Lower leg skin (tissue), 3 donors: ENCODE measurements at regions not wholly inside any gene's neighbourhood (a gene's known extent, or its start where the extent isn't known, plus 50 kb on each side); places are given as distances from the start of the nearest gene placed in this dataset.

Experiments
- POLR2A ChIP-seq, 2 donors: fragments of 450-650 bp; IDR thresholded peaks; one replicate each; pipeline ENCODE4 v1.6.1; 2016 to 2017; ENCODE audit warnings: antibody characterized with exemption in 2 of 2, mild to moderate bottlenecking in 1 of 2, moderate library complexity in 1 of 2
- TF ChIP-seq, protein P1 (sequence below), 3 donors: fragments of 450-650 bp; IDR thresholded peaks; one replicate each; pipeline ENCODE4 v1.5.1; 2016; ENCODE audit warnings: antibody characterized with exemption in 3 of 3, mild to moderate bottlenecking in 3 of 3, moderate library complexity in 2 of 3

DNA sequence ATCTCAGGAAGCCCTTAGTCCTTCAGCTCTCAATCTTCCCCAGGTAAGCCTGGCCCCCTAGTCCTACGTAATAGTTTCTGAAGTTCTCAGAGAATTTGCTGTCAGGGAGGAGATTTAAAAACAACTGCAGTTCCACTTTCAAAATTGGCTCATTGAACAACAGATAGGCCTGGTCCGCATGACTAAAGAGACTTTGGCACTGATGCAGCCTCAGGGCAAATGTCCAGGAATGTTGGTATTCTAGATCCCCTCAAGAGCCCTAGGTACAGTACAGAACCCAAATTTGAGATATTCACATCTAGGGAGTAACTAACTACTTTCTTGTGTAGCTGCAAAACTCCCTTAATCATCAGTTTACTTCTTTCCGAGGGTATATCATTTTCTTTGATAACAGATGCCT lies 162.8 kb downstream of the GABRG2 start:
- TF ChIP-seq, protein P1, sequence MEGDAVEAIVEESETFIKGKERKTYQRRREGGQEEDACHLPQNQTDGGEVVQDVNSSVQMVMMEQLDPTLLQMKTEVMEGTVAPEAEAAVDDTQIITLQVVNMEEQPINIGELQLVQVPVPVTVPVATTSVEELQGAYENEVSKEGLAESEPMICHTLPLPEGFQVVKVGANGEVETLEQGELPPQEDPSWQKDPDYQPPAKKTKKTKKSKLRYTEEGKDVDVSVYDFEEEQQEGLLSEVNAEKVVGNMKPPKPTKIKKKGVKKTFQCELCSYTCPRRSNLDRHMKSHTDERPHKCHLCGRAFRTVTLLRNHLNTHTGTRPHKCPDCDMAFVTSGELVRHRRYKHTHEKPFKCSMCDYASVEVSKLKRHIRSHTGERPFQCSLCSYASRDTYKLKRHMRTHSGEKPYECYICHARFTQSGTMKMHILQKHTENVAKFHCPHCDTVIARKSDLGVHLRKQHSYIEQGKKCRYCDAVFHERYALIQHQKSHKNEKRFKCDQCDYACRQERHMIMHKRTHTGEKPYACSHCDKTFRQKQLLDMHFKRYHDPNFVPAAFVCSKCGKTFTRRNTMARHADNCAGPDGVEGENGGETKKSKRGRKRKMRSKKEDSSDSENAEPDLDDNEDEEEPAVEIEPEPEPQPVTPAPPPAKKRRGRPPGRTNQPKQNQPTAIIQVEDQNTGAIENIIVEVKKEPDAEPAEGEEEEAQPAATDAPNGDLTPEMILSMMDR (IDR thresholded peaks at IDR 0.05), result no peak
- TF ChIP-seq POLR2A (IDR thresholded peaks at IDR 0.05), result no peak
